ENCODE measurements at regions not wholly inside any gene's neighbourhood (a gene's known extent, or its start where the extent isn't known, plus 50 kb on each side); places are given as distances from the start of the nearest gene placed in this dataset.

DNA sequence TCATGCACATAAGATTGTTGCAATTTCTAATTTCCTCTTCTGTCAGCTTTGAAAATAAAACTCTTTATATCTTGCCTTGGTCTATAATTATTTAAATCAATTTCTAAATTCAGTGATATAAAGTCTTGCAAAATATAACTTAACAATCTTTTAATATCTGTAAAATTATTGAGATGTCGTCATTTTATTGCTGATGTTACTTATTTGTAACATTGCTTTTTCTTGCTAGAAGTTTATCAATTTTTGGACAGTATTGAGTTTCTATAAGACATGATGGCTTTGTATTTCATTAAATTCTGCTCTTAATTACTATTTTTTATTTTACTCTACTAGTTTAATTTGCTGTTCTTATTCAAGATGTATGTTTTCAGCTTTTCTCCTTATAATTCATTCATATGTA, 1036.5 kb downstream of the TMEM182 start:
- no peaks in the 10 kb centered on the region for H3K9me3 ChIP-seq
- no peak for DNase-seq
- H3K4me3 ChIP-seq, result no peak overlapping the region
- H3K36me3 ChIP-seq, result no peaks in the 10 kb centered on the region
- H3K27me3 ChIP-seq, result no peaks in the 10 kb centered on the region

DNA sequence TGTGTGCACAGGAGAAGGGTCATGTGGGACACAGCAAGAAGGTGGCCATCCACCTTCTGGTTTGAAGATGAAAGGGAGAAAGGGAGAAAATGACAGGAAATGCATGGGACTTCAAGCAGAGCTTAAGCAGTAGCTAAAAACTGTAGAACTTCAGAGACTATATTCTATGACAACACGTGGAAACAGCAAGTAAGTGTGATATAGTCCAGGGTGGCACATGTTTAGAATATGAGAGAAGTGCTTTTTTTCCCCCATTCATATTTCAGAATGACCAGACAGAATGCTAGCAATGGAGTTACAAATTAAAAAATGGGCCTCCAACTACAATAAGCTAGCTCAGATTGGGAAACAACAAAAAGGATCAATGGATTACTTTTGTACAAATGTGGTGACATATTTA, 1042.2 kb downstream of the TMEM182 start:
- Histone ChIP-seq H3K27me3 (no peaks in the 10 kb centered on the region), H3K4me3 (no peak overlapping the region), H3K9me3 (no peaks in the 10 kb centered on the region), H3K36me3 (no peaks in the 10 kb centered on the region)
- DNase-seq, result no peak

DNA sequence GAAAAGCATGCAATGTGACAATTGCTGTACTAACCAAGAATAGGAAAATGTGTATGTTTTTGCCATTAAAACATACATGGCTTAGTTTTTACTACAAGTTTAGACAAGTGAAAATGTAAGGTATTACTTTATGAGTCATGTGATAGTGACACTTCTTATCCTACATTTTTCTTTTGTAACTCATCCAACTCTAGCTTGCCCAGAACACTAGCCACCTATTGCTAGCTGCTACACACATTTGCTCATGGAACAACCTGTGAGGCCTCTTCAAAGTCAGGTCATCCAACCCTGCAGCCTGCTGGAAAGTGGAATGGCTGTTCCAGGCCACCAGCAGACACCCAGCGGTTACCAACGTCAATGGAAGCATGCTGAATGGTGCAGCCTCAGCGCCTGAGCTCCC, 1043.9 kb downstream of the TMEM182 start:
- DNase-seq, result no peak
- H3K9me3 ChIP-seq, result no peaks in the 10 kb centered on the region
- no peak overlapping the region for H3K4me3 ChIP-seq
- no peaks in the 10 kb centered on the region for H3K36me3 ChIP-seq
- no peaks in the 10 kb centered on the region for H3K27me3 ChIP-seq

DNA sequence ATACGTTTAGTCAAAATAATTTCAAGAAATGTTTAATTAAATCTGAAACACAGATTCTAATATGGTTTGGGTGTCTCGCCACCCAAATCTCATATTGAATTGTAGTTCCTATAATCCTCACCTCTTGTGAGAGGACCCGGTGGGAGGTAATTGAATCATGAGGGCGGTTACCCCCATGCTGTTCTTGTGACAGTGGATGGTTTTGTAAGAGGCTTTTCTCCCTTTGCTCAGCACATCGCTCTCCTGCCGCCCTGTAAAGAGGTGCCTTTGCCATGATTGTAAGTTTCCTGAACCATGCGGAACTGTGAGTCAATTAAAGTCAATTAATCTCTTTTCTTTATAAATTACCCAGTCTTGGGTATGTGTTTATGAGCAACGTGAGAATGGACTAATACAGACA, 1045.1 kb upstream of the POU3F3 start:
- no peaks in the 10 kb centered on the region for H3K36me3 ChIP-seq
- no peak overlapping the region for H3K4me3 ChIP-seq
- no peaks in the 10 kb centered on the region for H3K27me3 ChIP-seq
- DNase-seq, result no peak
- H3K9me3 ChIP-seq, result no peaks in the 10 kb centered on the region

DNA sequence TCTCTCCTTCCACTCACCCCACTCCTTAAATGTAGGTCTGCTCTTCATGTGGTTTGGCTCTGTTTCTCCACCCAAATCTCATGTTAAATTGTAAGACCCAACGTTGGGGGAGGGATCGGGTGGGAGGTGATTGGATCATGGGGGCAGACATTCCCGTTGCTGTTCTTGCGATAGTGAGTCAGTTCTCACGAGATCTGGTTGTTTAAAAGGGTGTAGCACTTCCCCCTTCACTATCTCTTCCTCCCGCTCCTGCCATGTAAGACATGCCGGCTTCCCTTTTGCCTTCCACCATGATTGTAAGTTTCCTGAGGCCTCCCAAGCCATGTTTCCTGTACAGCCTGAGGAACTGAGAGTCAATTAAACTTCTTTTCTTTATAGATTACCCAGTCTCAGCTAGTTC, 1044.5 kb upstream of the POU3F3 start:
- DNase-seq, result no peak
- H3K4me3 ChIP-seq, result no peak overlapping the region
- H3K27me3 ChIP-seq, result no peaks in the 10 kb centered on the region
- no peaks in the 10 kb centered on the region for H3K9me3 ChIP-seq
- no peaks in the 10 kb centered on the region for H3K36me3 ChIP-seq

DNA sequence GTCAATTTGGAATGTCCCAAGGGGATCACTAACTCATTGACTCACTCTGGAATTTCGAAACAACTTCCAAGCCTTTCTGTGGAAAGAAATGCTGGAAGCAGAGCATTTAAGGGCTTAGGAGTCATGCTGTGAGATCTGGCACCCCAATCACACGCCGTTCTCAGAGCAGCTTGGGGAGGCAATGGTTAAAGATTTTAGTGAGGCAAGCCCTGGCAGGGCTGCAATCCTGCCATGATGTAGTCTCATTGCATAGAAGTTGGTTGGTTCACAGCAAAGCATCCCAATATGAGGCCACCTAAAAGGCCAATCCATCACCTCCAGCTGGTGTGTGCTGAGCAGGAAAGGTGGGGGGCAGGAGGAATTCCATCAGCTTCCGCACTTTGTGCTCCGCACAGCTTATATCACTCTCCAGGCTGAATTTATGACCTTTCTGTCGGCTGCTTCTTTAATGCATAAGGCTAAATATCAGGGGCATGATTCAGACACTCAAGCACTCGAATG, 1043.9 kb upstream of the POU3F3 start:
- Histone ChIP-seq H3K4me3 (no peak overlapping the region), H3K27me3 (no peaks in the 10 kb centered on the region), H3K36me3 (no peaks in the 10 kb centered on the region), H3K9me3 (no peaks in the 10 kb centered on the region)
- no peak for DNase-seq

DNA sequence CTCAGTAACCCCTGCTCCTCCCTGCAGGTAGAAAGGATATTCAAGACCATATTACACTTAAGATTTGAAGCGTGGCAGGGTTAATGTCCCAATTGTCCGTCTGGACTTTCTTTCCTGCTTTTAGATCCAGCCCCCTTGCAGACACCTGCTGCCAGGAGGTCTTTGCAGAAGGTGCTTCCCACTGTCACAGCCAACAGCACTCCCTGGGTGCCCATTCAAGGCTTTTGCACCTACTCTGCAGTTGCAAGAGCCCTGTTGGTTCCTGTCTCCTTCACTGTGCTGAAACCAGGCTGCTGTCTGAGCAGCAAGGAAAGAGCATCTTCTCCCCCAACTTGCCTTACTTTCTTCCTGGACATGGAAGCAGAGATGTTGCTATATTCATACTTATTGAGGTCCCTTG, 1043.0 kb upstream of the POU3F3 start:
- DNase-seq, result no peak
- H3K9me3 ChIP-seq, result no peaks in the 10 kb centered on the region
- H3K4me3 ChIP-seq, result no peak overlapping the region
- no peaks in the 10 kb centered on the region for H3K27me3 ChIP-seq
- no peaks in the 10 kb centered on the region for H3K36me3 ChIP-seq

DNA sequence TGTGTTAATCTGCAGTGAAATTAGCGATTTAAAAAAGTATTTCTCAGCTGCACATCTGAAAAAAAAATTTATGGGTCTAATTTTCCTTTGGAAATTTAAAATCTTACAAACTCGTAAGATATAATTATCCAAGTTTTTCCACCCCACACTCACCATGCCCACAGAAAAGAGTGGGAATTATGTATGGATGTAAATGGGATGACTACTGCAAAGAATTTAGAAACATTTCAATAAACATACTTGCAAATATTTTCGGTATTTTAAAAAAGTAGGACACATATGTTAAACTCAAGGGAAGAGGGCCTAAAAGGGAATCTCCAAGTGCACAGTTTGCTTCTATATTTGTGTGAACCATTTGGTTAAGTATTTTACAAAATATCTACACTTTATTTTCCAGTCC, 1039.9 kb upstream of the POU3F3 start:
- Histone ChIP-seq H3K36me3 (no peaks in the 10 kb centered on the region), H3K27me3 (no peaks in the 10 kb centered on the region), H3K4me3 (no peak overlapping the region), H3K9me3 (no peaks in the 10 kb centered on the region)
- no peak for DNase-seq

DNA sequence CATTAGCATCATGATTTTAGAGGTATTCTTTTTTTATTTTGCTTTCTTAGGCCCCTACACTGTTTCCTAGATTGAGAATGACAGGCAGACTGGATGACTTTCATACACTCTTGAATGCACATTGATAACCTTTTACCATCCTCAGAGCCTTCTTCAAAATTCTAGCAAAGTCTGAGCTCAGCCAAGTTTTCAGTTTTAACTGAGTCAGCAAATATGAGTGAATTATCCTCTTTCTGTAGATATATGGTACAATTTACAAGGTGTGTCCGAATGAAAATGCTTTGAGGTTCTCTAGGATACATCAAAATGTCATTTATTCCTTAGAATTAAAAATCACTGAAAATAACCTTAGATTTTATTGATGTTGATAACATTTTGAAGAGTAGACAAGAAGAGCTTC, 1038.2 kb upstream of the POU3F3 start:
- no peaks in the 10 kb centered on the region for H3K36me3 ChIP-seq
- DNase-seq, result no peak
- H3K9me3 ChIP-seq, result no peaks in the 10 kb centered on the region
- no peaks in the 10 kb centered on the region for H3K27me3 ChIP-seq
- no peak overlapping the region for H3K4me3 ChIP-seq

DNA sequence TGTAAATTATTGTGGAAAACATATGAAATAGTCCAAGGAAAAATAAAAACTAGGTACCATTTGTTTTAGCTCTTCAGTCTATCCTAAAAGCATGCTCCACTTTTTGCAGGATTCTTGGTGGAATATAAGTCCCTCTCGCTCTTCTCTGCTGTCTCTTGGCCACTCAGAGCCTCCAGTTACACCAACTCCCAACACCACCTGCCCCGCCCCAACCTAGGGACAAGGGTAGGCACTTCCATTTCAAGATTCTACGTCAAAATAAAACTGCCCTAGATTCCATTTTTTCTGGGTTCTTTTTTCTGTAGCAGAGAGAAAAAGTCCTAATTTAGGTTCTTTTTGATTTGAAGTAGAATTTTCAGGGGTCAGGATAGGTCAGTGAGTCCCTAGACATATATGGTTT, 1036.2 kb upstream of the POU3F3 start:
- Histone ChIP-seq H3K4me3 (no peak overlapping the region), H3K9me3 (no peaks in the 10 kb centered on the region), H3K36me3 (no peaks in the 10 kb centered on the region), H3K27me3 (no peaks in the 10 kb centered on the region)
- no peak for DNase-seq

DNA sequence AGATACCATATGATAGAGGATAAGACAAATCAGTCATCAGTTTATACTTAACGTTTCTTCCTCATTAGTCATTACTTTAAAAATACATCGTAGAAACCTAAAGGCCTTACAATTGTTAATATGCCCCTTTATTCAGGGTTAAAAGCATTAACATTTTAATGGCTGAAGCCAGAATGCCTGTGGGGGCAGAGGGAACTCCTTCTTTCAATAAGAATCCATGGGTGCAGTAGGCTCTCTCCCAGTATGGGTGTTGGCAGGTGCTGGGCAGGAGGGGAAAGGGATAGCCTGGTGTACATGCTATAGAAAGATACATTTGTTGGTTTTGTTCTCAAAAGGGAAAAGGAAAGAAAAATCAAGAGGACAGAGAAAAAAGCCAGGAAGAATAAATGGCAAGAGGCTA, 1035.7 kb upstream of the POU3F3 start:
- DNase-seq, result no peak
- Histone ChIP-seq H3K9me3 (no peaks in the 10 kb centered on the region), H3K36me3 (no peaks in the 10 kb centered on the region), H3K27me3 (no peaks in the 10 kb centered on the region), H3K4me3 (no peak overlapping the region)

DNA sequence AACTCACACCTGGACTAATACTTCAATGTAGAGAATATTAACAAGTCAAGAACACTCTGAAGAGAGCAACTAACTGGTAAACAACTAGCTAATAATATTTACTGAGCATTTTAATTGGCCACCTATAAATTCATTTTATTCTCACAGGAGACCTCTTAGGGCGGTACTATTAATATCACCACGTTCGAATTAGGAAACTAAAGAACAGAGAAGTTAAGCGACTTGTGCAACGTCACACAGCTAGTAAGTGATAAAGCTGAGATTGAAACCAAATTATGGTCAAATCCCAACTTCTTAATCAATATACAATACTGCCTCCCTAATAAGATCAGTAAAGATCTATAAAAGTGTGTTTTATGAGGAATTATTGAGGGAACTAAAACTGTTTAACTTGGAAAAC, 1034.3 kb upstream of the POU3F3 start:
- Histone ChIP-seq H3K36me3 (no peaks in the 10 kb centered on the region), H3K4me3 (no peak overlapping the region), H3K9me3 (no peaks in the 10 kb centered on the region), H3K27me3 (no peaks in the 10 kb centered on the region)
- DNase-seq, result no peak

DNA sequence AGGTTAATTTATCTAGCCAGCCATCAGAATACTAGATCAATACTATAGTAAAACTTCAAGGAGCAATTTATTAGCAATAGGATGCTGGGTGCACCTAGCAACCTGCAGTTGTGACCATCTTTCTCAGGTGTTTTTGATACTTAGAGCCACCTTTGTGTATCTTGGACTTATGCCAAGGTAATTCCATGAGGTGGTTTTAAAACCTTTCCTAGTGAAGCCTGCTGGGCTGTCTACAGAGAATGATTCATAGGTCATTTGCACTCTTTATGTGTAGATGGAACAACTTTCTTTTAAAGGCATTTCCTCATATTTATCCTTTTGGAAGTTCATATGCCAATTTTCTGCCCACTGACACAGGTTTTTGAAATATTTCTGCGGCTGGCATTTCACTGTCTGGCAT, 1030.1 kb upstream of the POU3F3 start:
- Histone ChIP-seq H3K27me3 (no peaks in the 10 kb centered on the region), H3K9me3 (no peaks in the 10 kb centered on the region)
- no peak for DNase-seq

DNA sequence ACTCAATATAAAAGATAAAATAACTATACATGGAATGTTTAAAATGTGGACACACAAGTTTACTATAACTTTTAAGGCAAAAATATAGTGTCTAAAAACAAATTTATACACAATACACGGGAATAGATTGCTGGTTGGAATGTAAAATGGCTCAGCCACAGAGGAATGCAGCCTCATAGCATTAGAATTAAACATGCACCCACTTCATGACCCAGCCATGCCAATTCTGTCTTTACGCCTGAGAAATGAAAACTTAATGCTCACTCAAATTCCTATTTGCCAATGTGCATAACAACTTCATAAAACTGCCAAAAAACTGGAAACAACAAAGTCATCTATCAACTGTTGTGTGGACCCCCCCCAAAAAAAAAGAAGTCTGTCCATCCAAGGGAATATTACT, 1006.6 kb upstream of the POU3F3 start:
- Histone ChIP-seq H3K4me3 (no peak overlapping the region), H3K36me3 (no peaks in the 10 kb centered on the region), H3K9me3 (no peaks in the 10 kb centered on the region), H3K27me3 (no peaks in the 10 kb centered on the region; the same call in 1 of the 2 replicates)
- DNase-seq, result no peak

More for the DNA sequence above, 1030.1 kb upstream of the POU3F3 start:
- no peak overlapping the region for H3K4me3 ChIP-seq
- no peaks in the 10 kb centered on the region for H3K36me3 ChIP-seq

DNA sequence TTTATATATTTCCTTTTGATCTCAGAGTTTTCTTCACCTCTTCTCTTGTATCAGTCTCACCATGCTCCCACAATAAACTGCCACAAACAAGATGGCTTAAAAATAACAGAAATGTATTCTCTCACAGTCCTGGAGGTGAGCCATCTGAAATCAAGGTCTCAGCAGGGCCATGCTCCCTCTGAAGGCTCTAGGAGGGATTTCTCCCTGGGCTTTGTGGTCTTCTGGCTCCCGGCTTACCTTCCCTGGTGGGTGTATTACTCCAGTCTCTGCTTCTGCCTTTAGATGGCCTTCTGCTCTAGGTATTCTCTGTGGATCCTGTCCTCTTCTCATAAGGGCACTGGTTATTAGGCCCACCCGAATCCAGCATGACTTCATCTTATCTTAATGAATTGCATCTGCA, 994.7 kb upstream of the POU3F3 start:
- Histone ChIP-seq H3K4me3 (no peak overlapping the region), H3K9me3 (no peaks in the 10 kb centered on the region), H3K27me3 (no peaks in the 10 kb centered on the region), H3K36me3 (no peaks in the 10 kb centered on the region)
- no peak for DNase-seq

DNA sequence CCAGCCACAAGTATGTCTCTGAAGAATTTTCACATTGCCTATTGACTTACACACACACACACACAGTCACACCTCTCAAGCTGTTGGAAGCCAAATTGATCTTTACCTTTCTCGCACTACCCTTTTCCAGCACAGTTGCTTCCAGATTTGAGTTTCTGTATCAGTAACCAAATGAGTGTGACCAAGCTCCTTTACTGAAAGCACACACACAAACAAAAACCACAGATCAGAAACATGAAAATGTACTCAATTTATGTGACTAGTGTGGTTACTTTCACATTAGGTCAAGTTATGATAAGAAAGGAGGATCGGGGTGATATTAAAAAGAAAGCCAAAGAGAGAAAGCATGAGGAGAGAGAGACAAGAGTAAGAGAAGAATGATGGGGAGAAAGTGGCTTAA, 993.9 kb upstream of the POU3F3 start:
- H3K27me3 ChIP-seq, result no peaks in the 10 kb centered on the region
- H3K9me3 ChIP-seq, result no peaks in the 10 kb centered on the region
- no peaks in the 10 kb centered on the region for H3K36me3 ChIP-seq
- H3K4me3 ChIP-seq, result no peak overlapping the region
- no peak for DNase-seq

DNA sequence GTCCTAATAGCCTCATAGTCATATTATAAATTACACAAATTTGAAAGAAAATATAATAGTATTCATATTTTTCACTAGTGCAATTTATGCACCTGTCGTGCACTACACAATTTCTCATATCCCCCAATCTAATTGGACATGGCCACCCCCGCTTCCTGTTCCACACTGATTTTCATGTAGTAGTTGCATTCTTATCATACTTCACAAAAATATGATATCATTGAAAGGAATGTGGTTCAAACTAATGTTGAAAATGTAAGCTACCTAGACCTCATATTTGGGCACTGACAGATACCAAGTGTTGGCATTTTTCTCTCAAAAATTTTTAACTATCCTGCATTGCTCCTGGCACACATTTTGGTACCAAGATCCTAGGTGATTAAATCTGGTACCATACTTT, 985.5 kb upstream of the POU3F3 start:
- Histone ChIP-seq H3K4me3 (no peak overlapping the region), H3K36me3 (no peaks in the 10 kb centered on the region), H3K27me3 (no peaks in the 10 kb centered on the region), H3K9me3 (no peaks in the 10 kb centered on the region)
- no peak for DNase-seq

DNA sequence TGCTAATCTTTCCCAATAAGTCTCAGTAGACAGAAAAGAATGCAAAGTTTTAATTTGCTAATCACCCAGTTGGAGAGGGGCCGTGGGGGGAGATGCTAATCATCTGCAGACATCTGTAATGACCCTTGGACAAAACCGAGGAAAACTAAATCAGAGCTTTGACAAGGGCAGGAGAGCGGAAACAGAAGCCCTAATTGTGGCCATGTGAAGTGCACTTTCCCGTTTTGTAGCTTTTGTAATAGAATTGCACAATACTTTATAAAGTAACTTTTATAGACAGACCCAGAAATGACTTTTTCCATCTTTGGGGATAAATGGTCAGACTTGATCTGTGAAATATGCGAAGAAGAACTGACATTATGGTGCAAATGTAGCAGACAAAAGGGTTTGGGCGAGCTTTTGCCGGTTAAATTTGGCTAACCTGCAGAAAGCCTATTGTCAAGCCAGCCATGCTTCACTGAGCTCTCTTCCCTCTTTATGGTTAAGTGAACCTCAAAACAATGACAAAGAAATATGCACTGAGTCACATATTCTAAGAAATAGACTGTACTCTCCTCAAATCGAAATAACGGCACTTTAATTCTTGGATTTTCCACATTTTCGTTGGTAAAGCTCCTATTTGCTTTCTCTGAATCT, 980.1 kb upstream of the POU3F3 start:
- no peak for DNase-seq
- Histone ChIP-seq H3K36me3 (no peaks in the 10 kb centered on the region), H3K27me3 (no peaks in the 10 kb centered on the region), H3K9me3 (no peaks in the 10 kb centered on the region), H3K4me3 (no peak overlapping the region)

DNA sequence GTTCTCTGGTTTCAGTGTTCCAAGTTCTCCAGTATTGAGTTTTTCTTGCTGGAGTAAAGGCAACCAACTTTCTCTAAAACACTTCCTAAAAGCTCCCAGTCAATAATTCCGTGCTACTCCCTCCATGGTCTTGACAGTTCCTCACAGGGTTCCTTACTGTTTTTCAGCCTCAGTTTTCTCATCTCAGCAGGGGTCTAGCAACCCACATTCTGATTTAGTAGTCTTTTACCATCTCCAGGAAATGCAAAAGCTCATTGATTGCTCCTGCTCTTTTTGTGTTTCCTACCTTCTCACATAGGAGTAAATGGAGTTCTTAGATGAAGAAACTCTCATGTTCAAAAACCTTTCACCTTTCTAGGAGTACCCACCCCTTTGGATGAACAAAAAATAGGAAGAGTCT, 978.8 kb upstream of the POU3F3 start:
- Histone ChIP-seq H3K9me3 (no peaks in the 10 kb centered on the region), H3K27me3 (no peaks in the 10 kb centered on the region), H3K36me3 (no peaks in the 10 kb centered on the region), H3K4me3 (no peak overlapping the region)
- DNase-seq, result no peak

Measured in MG63 (cell line).